Endothelial cell of hepatic sinusoid (primary cell): ENCODE measurements at regions not wholly inside any gene's neighbourhood (a gene's known extent, or its start where the extent isn't known, plus 50 kb on each side); places are given as distances from the start of the nearest gene placed in this dataset.

Experiments used
- in situ Hi-C: cut with HindIII; loops from 2 replicates; pipeline ENCODE4 v1.10.0; 2017; ENCODE audit warnings: low sequenced_read_pairs

DNA sequence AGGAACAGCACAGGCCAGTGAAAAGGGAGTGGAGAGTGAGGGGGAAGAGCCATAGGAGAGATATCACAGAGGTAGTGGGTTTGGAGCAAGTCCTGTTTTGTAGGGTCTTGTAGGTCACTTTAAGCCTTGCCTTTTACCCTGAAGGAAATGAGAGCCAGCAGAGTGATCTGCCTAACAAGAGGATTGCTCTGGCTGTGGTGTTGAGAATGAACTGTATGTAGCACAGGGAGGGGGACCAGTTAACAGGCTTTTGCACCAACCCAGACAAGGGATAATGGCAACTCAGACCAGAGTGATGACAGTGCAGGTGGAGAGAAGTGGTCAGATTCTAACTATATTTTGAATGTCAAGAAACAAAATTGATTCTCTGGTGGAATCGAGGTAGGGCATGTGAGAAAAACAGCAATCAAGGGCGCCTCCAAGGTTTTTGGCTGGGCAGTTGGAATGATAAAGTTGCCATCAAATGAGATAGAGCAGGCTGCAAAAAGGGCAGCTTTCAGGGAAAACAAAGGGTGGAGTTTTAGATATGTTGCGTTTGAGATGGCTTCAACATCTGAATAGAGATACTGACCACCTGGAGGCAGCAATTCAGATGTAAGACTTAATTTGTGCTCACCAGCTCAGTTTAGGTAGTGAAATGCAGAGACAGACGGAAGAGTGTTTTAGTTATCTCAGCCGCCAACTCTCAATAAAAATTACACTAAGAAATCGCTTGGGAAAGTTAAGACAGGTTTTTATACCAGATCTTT lies 134.4 kb upstream of the BTBD3 start:
- in situ Hi-C loops, result no loop called here

- in situ Hi-C loops, result no loop called here
Observed at GRCh38 chr20:11785885-11786507, 131.7 kb upstream of the BTBD3 start.

DNA sequence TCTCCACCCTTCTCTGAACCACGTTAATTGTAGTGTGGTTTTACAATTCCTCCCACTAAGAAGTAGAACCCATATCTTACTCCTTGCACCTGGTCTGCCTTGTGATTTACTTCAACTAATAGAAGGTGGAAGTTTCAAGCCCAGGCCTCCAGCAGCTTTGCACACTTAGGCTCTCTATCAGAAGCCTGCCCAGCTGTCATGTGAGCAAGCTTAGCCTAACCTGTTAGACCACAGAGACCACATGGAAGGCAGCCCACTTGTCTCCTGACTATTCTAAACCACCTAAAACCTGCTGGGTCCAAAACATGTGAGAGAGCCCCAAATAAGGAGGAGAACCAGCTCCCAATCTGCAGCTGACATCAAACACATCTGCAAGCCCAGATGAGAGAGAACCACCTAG lies 127.6 kb upstream of the BTBD3 start:
- in situ Hi-C loops, result no loop called here

GRCh38 chr20:11791316-11791715 lies 126.4 kb upstream of the BTBD3 start:
- in situ Hi-C loops, result no loop called here

GRCh38 chr20:11791835-11792567 lies 125.7 kb upstream of the BTBD3 start:
- in situ Hi-C loops, result no loop called here

- in situ Hi-C loops, result no loop called here
Observed at GRCh38 chr20:11792568-11792953, 125.1 kb upstream of the BTBD3 start.

DNA sequence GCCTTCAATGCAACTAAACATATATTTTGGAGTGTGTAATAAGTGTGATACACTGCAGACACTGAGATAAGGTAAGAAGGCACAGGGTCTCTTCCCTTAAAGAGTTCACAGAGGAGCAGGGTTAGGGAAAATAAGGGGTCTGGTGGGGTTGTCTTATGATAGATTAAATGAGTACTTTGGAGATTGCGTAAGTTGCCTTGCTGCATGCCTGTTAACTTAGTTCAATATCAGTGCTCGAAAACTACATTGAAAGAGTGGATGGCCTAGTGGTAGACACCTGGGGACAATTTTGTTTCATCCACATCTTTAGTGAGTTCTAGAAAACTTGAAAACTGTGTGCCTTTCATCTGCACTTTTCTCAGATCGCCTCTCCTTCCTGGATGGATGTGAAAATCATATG lies 123.2 kb upstream of the BTBD3 start:
- in situ Hi-C loops, result no loop called here

DNA sequence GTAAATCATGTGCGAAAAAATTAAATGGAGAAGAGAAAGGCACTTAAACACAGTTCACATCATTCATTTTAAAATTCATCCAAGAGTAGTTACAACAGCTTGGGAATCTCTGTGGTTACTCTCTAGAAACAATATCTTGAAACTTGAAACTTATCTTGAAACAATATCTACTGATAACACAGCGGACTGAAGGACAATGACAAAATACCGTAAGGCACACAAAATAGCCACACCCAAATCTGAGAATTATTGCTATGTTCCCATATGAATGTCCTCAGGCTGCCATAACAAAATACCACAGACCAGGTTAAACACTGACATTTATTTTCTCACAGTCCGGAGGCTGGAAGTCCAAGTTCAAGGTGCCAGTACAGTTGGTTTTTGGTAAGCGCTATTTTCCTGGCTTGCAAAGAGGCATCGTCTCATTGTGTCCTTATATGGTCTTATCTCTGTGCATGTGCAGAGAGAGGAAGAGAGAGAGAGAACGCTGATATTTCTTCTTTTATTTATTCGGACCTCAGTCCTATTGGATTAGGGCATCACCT lies 122.5 kb upstream of the BTBD3 start:
- in situ Hi-C loops, result no loop called here

DNA sequence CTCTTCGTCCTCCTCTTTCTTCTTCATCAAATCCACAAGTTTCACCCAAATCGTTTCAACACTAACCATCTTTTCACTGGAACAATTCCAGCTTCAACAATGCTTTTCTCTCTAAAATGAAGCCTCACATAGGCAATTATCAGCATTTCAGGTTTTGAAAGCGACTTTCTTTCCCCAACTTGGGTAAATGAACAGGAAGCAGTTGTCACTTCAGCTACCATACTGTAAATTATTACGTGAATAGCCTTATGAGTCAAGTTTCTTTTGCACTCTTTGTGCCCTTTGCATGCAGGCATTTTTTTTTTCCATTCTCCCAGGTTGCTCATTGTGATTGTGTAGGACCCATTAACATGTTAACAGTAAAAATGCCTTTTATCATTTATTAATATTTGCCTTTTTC lies 121.7 kb upstream of the BTBD3 start:
- in situ Hi-C loops, result no loop called here

- in situ Hi-C loops, result no loop called here
Observed at GRCh38 chr20:11797156-11797555, 120.5 kb upstream of the BTBD3 start.

GRCh38 chr20:11799281-11799684 lies 118.4 kb upstream of the BTBD3 start:
- in situ Hi-C loops, result no loop called here

DNA sequence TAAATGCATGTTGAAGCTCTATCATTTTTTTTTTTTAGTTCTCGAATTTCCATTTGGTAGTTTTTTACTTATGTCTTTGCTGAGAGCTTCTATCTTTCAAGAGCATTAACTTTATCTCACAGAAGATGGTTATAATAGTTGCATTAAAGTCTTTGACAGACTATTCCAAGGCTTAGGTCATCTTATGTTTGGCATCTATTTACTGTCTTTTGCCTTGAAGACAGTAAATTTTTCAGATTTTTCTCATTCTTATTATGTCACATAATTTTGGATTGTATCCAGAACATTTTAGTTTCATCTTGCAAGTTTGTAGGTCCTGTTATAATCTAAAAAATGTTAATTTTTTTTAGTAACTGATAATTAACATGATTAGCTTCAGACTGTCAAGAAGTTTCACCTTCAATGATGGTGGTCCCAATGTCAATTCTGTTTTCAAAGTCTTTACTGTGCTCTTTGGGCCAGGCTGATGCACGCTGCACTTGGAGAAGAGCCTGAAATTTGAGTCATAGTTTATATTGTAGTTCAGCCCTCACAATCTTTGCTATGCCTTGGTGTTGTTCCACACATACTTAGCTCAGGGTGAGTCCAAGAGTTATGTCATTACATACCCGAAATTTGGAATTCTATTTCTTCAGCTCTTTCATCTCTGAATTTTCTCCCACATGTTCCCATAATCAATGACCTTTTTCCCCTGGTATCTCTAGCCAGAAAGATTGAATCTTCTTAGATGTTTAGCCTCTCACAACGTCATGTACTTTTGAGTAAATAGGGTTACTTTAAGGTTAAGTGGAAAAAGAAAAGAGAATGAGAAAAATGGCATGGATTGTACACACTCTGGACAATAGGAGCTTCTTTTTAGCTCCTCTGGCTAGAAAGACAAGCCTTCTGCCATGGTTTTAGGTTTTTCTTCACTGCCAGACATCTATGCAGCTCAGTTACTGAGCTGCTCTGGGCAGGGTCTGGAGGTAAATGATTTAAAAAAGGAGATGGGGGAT lies 110.3 kb upstream of the BTBD3 start:
- in situ Hi-C loops, result no loop called here

- in situ Hi-C loops, result no loop called here
Observed at GRCh38 chr20:11808841-11809240, 108.9 kb upstream of the BTBD3 start.

- in situ Hi-C loops, result no loop called here
Observed at GRCh38 chr20:11810311-11811083, 107.2 kb upstream of the BTBD3 start.

GRCh38 chr20:11813106-11813890 lies 104.4 kb upstream of the BTBD3 start:
- in situ Hi-C loops, result no loop called here

GRCh38 chr20:11814267-11814666 lies 103.4 kb upstream of the BTBD3 start:
- in situ Hi-C loops, result no loop called here

- in situ Hi-C loops, result no loop called here
Observed at GRCh38 chr20:11820838-11821237, 96.9 kb upstream of the BTBD3 start.

DNA sequence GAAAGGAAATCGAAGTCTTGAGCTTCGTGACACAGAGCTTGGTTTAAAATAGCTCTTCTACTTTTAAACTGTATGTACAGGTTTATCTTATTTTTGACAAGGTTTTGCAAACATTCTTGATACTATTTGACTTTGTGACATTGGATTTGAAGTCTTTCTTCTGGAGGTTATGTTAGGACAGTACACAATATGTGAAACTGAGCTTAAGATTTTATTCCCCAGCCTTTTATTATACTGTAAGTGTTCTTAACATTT lies 95.2 kb upstream of the BTBD3 start:
- in situ Hi-C loops, result no loop called here

DNA sequence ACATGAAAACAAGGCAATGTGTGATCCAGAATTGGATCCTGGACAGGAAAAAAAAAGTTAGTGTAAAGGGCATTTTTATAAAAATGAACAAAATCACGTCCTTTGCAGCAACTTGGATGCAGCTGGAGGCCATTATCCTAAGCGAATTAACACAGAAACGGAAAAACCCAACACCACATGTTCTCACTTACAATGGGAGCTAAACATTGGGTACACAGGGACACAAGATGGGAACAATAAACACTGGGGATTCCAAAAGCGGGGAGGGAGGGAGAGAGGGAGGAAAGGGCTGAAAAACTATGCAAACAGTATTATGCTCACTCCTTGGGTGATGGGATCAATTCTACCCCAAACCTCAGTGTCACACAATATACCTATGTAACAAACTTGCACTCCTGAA lies 91.4 kb upstream of the BTBD3 start:
- in situ Hi-C loops, result no loop called here
